Ovary (tissue), 7 donors: ENCODE measurements at regions not wholly inside any gene's neighbourhood (a gene's known extent, or its start where the extent isn't known, plus 50 kb on each side); places are given as distances from the start of the nearest gene placed in this dataset.

ENCODE experiments used
- DNase-seq, 5 donors: peaks; one replicate each; pipeline ENCODE4 v3.0.0-alpha.2; 2019 to 2020
- H3K27ac ChIP-seq, 2 donors: fragments of 200-600 bp; one replicate each; pipeline versions ENCODE4 v1.5.1 to v1.8.0; 2019 to 2022
- H3K27me3 ChIP-seq: fragments of 200-600 bp; one replicate; pipeline ENCODE4 v1.8.0; 2022
- H3K36me3 ChIP-seq: fragments of 200-600 bp; sonication (generic); one replicate; pipeline ENCODE4 v1.5.1; 2019
- H3K4me1 ChIP-seq: one replicate; pipeline ENCODE4 v1.8.1; 2013; ENCODE audit warnings: mild to moderate bottlenecking, moderate library complexity; ENCODE audit not compliant: insufficient read depth
- H3K4me3 ChIP-seq: fragments of 200-600 bp; sonication (generic); one replicate; pipeline ENCODE4 v1.5.1; 2017
- H3K9me3 ChIP-seq, 2 donors: fragments of 200-600 bp in 1 of 2; sonication (generic) in 1 of 2; one replicate each; pipeline versions ENCODE4 v1.5.1 to v1.8.1; 2013 to 2019; ENCODE audit warnings: mild to moderate bottlenecking in 1 of 2, moderate library complexity in 1 of 2
- CTCF ChIP-seq, 3 donors: fragments of 450-650 bp in 2 of 3; fragments of 200-600 bp in 1 of 3; IDR thresholded peaks; one replicate each; pipeline versions ENCODE4 v1.5.1 to v1.8.0; 2016 to 2022; ENCODE audit warnings: antibody characterized with exemption in 3 of 3, mild to moderate bottlenecking in 1 of 3
- EP300 ChIP-seq: sonication (generic); formaldehyde crosslinking; IDR thresholded peaks from one replicate; pipeline ENCODE4 v1.6.1; 2017; ENCODE audit warnings: antibody characterized with exemption
- POLR2A ChIP-seq: fragments of 450-650 bp; IDR thresholded peaks from one replicate; pipeline ENCODE4 v1.6.1; 2017; ENCODE audit warnings: antibody characterized with exemption, mild to moderate bottlenecking, moderate library complexity
- WGBS, 3 donors: extraction: QIAGEN DNeasy Blood & Tissue Kit in 1 of 3; methylation state at CpG; one replicate each; pipeline versions ENCODE4 v1.1.5 to v1.1.7; 2013 to 2017; 5-methylcytosine and 5-hydroxymethylcytosine counted together
- intact Hi-C, 4 donors: fragments of 100-400 bp; cut with DNase I; formaldehyde crosslinking; loops; one replicate each; pipeline versions ENCODE4 v1.11.0 to v1.15.1; 2022 to 2023
- donor health status: DM: no; HTN: no; CAD: no; lungs with moderate emphysema.
- donor health status: DM: no; HTN: no; CAD: no.
- donor health status: Bipolar disorder and iron deficiency.
- donor health status: DM: no; HTN: no; CAD: no.
- donor health status: DM: yes; HTN: yes; CAD: no.

- Histone ChIP-seq H3K4me3 (no peak overlapping the region), H3K4me1 (no peaks in the 10 kb centered on the region), H3K9me3 (no peaks in the 10 kb centered on the region), H3K36me3 (no peaks in the 10 kb centered on the region), H3K27ac (no peak overlapping the region), H3K27me3 (no peaks in the 10 kb centered on the region)
- TF ChIP-seq EP300 (no peak), POLR2A (no peak), CTCF (IDR thresholded peaks at IDR 0.05) (no peak)
- WGBS, 3 donors = 62 to 75% (median 66%) methylated on average over 1 of the region's 1 CpG
- DNase-seq = no peak
- intact Hi-C loops = no loop called here
Observed at GRCh38 chr7:125780153-125780552, 850.5 kb upstream of the POT1 start.

GRCh38 chr7:125775317-125775716 lies 845.7 kb upstream of the POT1 start:
- Histone ChIP-seq H3K36me3 (no peaks in the 10 kb centered on the region), H3K9me3 (no peaks in the 10 kb centered on the region), H3K27me3 (no peaks in the 10 kb centered on the region), H3K4me3 (no peak overlapping the region), H3K27ac (no peak overlapping the region), H3K4me1 (no peaks in the 10 kb centered on the region)
- intact Hi-C loops = no loop called here
- TF ChIP-seq POLR2A = no peak
- no peak for TF ChIP-seq CTCF (IDR thresholded peaks at IDR 0.05)
- no peak for TF ChIP-seq EP300
- no peak for DNase-seq
- WGBS, 3 donors = 8 to 23% (median 9%) methylated on average over 4 of the region's 4 CpGs

GRCh38 chr7:125773113-125773785 lies 843.6 kb upstream of the POT1 start:
- intact Hi-C loops = no loop called here
- 77 to 82% (median 80%) methylated on average over 19 of the region's 19 CpGs for WGBS, 3 donors
- TF ChIP-seq EP300 (no peak), CTCF (IDR thresholded peaks at IDR 0.05) (no peak), POLR2A (no peak)
- no peaks in the 10 kb centered on the region for H3K36me3 ChIP-seq
- no peak for DNase-seq
- no peaks in the 10 kb centered on the region for H3K4me1 ChIP-seq
- no peak overlapping the region for H3K4me3 ChIP-seq
- no peaks in the 10 kb centered on the region for H3K27me3 ChIP-seq
- no peak overlapping the region for H3K27ac ChIP-seq
- no peaks in the 10 kb centered on the region for H3K9me3 ChIP-seq

- H3K9me3 ChIP-seq = no peaks in the 10 kb centered on the region
Observed at GRCh38 chr7:125747966-125748365, 818.3 kb upstream of the POT1 start.

More at GRCh38 chr7:125747966-125748365, 818.3 kb upstream of the POT1 start:
- Histone ChIP-seq H3K27me3 (no peaks in the 10 kb centered on the region), H3K4me1 (no peaks in the 10 kb centered on the region), H3K36me3 (no peaks in the 10 kb centered on the region), H3K27ac (no peak overlapping the region), H3K4me3 (no peak overlapping the region)
- no peak for DNase-seq
- no peak for TF ChIP-seq POLR2A
- TF ChIP-seq EP300 = no peak
- TF ChIP-seq CTCF (IDR thresholded peaks at IDR 0.05) = no peak
- intact Hi-C loops = no loop called here
